ENCODE measurements at regions not wholly inside any gene's neighbourhood (a gene's known extent, or its start where the extent isn't known, plus 50 kb on each side); places are given as distances from the start of the nearest gene placed in this dataset.

- DNase-seq: no peak
- no peak for TF ChIP-seq GATA1 (IDR thresholded peaks at IDR 0.05; ENCODE audit: low read depth, low read length)
- TF ChIP-seq POLR2A (IDR thresholded peaks at IDR 0.05; ENCODE audit: low read length): no peak
These were observed 370.8 kb upstream of the BTBD3 start for GRCh38 chr20:11546939-11547338.

- TF ChIP-seq POLR2A (IDR thresholded peaks at IDR 0.05; ENCODE audit: low read length) (no peak), GATA1 (IDR thresholded peaks at IDR 0.05; ENCODE audit: low read depth, low read length) (no peak)
- no peak for DNase-seq
These were observed 368.3 kb upstream of the BTBD3 start for GRCh38 chr20:11549172-11550103.

- DNase-seq: no peak
These were observed 366.9 kb upstream of the BTBD3 start for GRCh38 chr20:11550657-11551338.

GRCh38 chr20:11551479-11551878, 366.2 kb upstream of the BTBD3 start:
- no peak for DNase-seq
- no peak for TF ChIP-seq POLR2A (IDR thresholded peaks at IDR 0.05; ENCODE audit: low read length)
- no peak for TF ChIP-seq GATA1 (IDR thresholded peaks at IDR 0.05; ENCODE audit: low read depth, low read length)

More at GRCh38 chr20:11550657-11551338, 366.9 kb upstream of the BTBD3 start:
- TF ChIP-seq GATA1 (IDR thresholded peaks at IDR 0.05; ENCODE audit: low read depth, low read length) (no peak), POLR2A (IDR thresholded peaks at IDR 0.05; ENCODE audit: low read length) (no peak)

- DNase-seq: peak in 1 of 2 experiments; percentile 0
- no peak for TF ChIP-seq GATA1 (IDR thresholded peaks at IDR 0.05; ENCODE audit: low read depth, low read length)
- no peak for TF ChIP-seq POLR2A (IDR thresholded peaks at IDR 0.05; ENCODE audit: low read length)
These were observed 364.1 kb upstream of the BTBD3 start for GRCh38 chr20:11553603-11554002.

- TF ChIP-seq GATA1 (IDR thresholded peaks at IDR 0.05; ENCODE audit: low read depth, low read length) (no peak), POLR2A (IDR thresholded peaks at IDR 0.05; ENCODE audit: low read length) (no peak)
- DNase-seq: no peak
These were observed 362.2 kb upstream of the BTBD3 start for GRCh38 chr20:11555510-11555909.

GRCh38 chr20:11556410-11556809, 361.3 kb upstream of the BTBD3 start:
- DNase-seq: no peak

GRCh38 chr20:11564491-11564890, 353.2 kb upstream of the BTBD3 start:
- TF ChIP-seq GATA1 (IDR thresholded peaks at IDR 0.05; ENCODE audit: low read depth, low read length) (no peak), POLR2A (IDR thresholded peaks at IDR 0.05; ENCODE audit: low read length) (no peak)
- DNase-seq: no peak

More at GRCh38 chr20:11556410-11556809, 361.3 kb upstream of the BTBD3 start:
- TF ChIP-seq POLR2A (IDR thresholded peaks at IDR 0.05; ENCODE audit: low read length) (no peak), GATA1 (IDR thresholded peaks at IDR 0.05; ENCODE audit: low read depth, low read length) (no peak)

GRCh38 chr20:11569163-11569562, 348.5 kb upstream of the BTBD3 start:
- TF ChIP-seq POLR2A (IDR thresholded peaks at IDR 0.05; ENCODE audit: low read length) (no peak), GATA1 (IDR thresholded peaks at IDR 0.05; ENCODE audit: low read depth, low read length) (no peak)
- no peak for DNase-seq

GRCh38 chr20:11573507-11573906, 344.2 kb upstream of the BTBD3 start:
- no peak for DNase-seq
- TF ChIP-seq GATA1 (IDR thresholded peaks at IDR 0.05; ENCODE audit: low read depth, low read length) (no peak), POLR2A (IDR thresholded peaks at IDR 0.05; ENCODE audit: low read length) (no peak)

- peak; percentile 30 for TF ChIP-seq POLR2A (IDR thresholded peaks at IDR 0.05; ENCODE audit: low read length)
- TF ChIP-seq GATA1 (IDR thresholded peaks at IDR 0.05; ENCODE audit: low read depth, low read length): no peak
- DNase-seq: peak; percentile 1 to 10
These were observed 336.4 kb upstream of the BTBD3 start for GRCh38 chr20:11581271-11581670.

- no peak for TF ChIP-seq POLR2A (IDR thresholded peaks at IDR 0.05; ENCODE audit: low read length)
- TF ChIP-seq GATA1 (IDR thresholded peaks at IDR 0.05; ENCODE audit: low read depth, low read length): no peak
- no peak for DNase-seq
These were observed 335.6 kb upstream of the BTBD3 start for GRCh38 chr20:11582060-11582459.

GRCh38 chr20:11585752-11586352, 331.8 kb upstream of the BTBD3 start:
- no peak for DNase-seq
- TF ChIP-seq POLR2A (IDR thresholded peaks at IDR 0.05; ENCODE audit: low read length) (no peak), GATA1 (IDR thresholded peaks at IDR 0.05; ENCODE audit: low read depth, low read length) (no peak)

GRCh38 chr20:11588875-11589274, 328.8 kb upstream of the BTBD3 start:
- no peak for DNase-seq
- no peak for TF ChIP-seq POLR2A (IDR thresholded peaks at IDR 0.05; ENCODE audit: low read length)
- TF ChIP-seq GATA1 (IDR thresholded peaks at IDR 0.05; ENCODE audit: low read depth, low read length): no peak
